GM12891 (cell line): ENCODE measurements at regions not wholly inside any gene's neighbourhood (a gene's known extent, or its start where the extent isn't known, plus 50 kb on each side); places are given as distances from the start of the nearest gene placed in this dataset.

Source experiments
- DNase-seq: peaks from one replicate; pipeline ENCODE4 v3.0.0; 2011; ENCODE audit warnings: low spot score; ENCODE audit not compliant: insufficient read length
- FAIRE-seq: peaks from 2 replicates; lab custom pipeline; 2011; peaks lifted over from hg19 to GRCh38; lab: Jason Lieb, UNC
- PAX5 ChIP-seq: IDR thresholded peaks from 2 replicates; pipeline ENCODE4 v1.6.1; 2011; ENCODE audit warnings: low read length, moderate library complexity, mild to moderate bottlenecking; ENCODE audit not compliant: insufficient read depth, severe bottlenecking
- POLR2A ChIP-seq: IDR thresholded peaks from 2 replicates; pipeline ENCODE4 v1.6.1; 2011; ENCODE audit warnings: low read depth, low read length, control low read depth
- POLR2AphosphoS5 ChIP-seq: IDR thresholded peaks from 2 replicates; pipeline ENCODE4 v1.6.1; 2011; ENCODE audit warnings: low read depth, low read length, control low read depth
- POU2F2 ChIP-seq: IDR thresholded peaks from 2 replicates; pipeline ENCODE4 v1.6.1; 2011; ENCODE audit warnings: low read depth, mild to moderate bottlenecking, control low read depth, low read length, moderate library complexity
- SPI1 ChIP-seq: IDR thresholded peaks from 2 replicates; pipeline ENCODE4 v1.6.1; 2011; ENCODE audit warnings: low read depth, low read length, control low read depth
- TAF1 ChIP-seq: IDR thresholded peaks from 2 replicates; pipeline ENCODE4 v1.6.1; 2011; ENCODE audit warnings: low read depth, low read length, control low read depth

DNA sequence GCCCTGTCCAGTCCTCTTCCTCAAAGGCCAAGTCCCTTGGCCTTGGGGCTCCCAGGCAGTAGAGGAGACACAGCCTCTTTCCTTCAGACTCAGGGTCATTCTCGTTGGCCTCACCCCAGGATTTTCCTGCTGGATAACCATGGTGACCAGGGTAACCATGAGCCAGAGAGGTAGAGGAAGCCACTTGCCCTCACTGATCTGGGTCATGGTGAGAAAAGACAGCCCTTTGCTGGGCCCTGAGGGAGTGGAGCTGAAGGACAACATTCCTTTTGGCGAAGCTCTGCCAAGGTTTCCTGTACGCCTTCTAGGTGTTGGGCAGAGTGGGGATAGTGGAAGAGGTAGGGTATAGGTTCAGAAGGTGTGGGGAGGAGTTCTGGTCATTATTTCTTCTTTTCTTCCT lies 53.1 kb upstream of the WNT4 start:
- no peak for TF ChIP-seq POLR2AphosphoS5
- TF ChIP-seq SPI1 = no peak
- TF ChIP-seq TAF1 = no peak
- TF ChIP-seq POU2F2 = no peak
- FAIRE-seq (no peak), DNase-seq (no peak)

DNA sequence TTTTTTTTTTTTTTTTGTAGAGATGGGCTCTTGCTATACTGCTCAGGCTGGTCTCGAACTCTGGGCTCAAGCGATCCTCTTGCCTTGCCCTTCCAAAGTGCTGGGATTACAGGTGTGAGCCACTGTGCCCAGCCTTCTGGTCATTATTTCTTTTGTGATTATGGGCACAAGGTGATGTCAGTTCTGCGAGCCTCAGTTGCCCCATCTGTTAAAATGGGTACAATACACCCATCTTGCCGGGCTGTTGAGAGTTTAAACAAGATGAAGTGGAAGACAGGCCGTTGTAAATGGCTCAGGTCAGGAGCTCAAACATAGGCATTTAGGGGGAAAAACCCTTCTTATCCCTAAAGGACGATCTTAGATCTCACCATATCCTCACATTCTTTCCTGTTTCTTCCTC lies 53.7 kb upstream of the WNT4 start:
- FAIRE-seq (no peak), DNase-seq (no peak)
- no peak for TF ChIP-seq POLR2AphosphoS5
- no peak for TF ChIP-seq SPI1
- no peak for TF ChIP-seq PAX5
- no peak for TF ChIP-seq POLR2A
- TF ChIP-seq POU2F2 = no peak
- no peak for TF ChIP-seq TAF1

DNA sequence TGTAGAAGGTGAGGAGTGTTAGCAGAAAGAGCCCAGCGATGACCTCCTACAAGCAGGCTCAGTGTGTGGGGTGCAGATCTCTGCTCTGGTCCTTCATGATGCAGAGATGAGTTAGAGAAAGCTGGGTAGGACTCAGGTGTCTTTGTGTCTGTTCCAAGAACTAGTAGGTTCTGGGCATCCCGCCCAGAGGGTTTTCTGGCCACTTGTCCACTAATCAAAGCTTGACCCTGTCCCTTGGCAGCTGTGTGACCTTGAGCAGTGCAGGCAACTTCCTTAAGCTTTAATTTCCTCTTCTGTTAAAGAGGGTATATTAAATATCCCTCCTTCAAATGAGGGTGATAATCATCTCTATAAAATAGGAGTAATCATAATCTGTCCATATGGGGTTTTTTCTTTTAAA lies 54.7 kb upstream of the WNT4 start:
- TF ChIP-seq SPI1 (no peak), POU2F2 (no peak), TAF1 (no peak), POLR2A (no peak)
- DNase-seq = no peak
- FAIRE-seq = no peak

DNA sequence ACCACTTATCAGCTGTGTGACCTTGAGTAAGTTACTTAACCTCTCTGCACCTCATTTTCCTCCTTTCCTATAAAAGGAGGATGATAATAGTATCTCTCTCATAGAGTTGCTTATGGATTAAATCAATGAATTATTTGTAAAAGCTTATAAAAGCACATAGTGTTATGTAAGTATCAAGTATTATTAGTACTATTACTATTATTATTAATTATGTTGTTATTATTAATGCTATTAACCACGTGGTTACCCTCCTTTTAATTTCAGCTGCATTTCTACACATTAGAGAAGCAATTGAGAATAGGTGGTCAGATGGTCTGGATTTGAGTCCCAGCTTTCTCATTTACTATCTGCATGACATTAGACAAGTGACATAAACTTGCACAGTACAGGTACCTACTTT lies 58.1 kb upstream of the WNT4 start:
- no peak for FAIRE-seq
- DNase-seq = no peak

DNA sequence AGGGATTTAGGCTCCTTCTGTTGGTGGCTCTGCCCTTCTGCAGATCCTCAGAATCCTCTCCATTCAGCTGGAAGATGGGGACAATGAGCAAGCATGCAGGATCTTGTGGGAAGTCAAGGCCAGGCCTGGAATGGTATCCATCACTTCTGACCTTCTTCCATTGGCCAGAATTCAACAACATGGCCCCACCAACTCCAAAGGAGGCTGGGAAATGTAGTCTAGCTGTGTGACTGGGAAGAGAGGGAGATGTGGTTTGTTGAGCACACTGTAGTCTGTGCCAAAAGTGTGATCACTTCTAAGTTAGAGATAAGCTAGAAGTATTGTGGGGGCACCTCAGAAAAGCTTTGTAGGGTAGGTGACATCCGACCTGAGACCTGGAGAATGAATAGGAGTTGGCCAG lies 60.4 kb upstream of the WNT4 start:
- TF ChIP-seq POU2F2 = no peak
- DNase-seq (no peak), FAIRE-seq (no peak)

More for the DNA sequence above, 58.1 kb upstream of the WNT4 start:
- no peak for TF ChIP-seq TAF1
- TF ChIP-seq POLR2A = no peak
- TF ChIP-seq POLR2AphosphoS5 = no peak
- TF ChIP-seq PAX5 = no peak
- TF ChIP-seq SPI1 = no peak
- TF ChIP-seq POU2F2 = no peak

DNA sequence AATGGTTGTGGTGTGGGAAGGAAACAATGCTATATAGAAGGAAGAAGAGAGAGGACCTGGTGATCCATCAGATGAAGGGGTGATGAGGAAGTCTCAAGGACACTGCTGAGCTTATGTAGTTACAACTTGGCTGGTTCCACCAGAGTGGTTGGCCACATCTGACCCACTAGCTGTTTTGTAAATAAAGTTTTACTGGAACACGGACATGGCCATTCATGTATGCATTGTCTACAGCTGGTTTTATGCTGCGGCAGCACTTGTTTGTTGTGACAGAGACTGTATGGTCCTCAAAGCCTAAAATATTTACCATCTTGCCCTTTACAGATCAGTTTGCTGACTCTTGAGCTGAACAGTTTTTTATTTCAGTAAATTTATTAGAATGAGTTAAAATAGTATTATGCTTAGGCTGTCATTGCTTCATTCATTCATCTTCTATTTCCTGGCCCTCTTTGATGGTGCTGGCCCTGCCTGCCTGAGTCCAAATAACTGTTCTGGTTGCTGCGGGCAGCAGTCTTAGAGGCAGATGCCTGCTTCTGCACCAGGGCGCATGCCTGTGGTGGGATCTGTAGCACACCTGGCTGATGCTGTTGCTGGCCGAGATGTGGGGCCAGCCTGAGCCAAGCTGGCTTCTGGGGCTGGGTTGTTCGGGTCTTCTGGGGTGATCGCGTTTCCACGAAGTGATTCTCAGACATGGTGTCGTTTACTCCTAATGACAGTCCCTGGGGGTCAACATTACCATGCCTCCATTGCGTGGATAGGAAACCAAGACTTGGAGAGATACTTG lies 61.4 kb upstream of the WNT4 start:
- DNase-seq (no peak), FAIRE-seq (no peak)
- TF ChIP-seq POLR2A = no peak
- TF ChIP-seq PAX5 = no peak
- no peak for TF ChIP-seq SPI1
- no peak for TF ChIP-seq POU2F2
- no peak for TF ChIP-seq POLR2AphosphoS5
- TF ChIP-seq TAF1 = no peak

DNA sequence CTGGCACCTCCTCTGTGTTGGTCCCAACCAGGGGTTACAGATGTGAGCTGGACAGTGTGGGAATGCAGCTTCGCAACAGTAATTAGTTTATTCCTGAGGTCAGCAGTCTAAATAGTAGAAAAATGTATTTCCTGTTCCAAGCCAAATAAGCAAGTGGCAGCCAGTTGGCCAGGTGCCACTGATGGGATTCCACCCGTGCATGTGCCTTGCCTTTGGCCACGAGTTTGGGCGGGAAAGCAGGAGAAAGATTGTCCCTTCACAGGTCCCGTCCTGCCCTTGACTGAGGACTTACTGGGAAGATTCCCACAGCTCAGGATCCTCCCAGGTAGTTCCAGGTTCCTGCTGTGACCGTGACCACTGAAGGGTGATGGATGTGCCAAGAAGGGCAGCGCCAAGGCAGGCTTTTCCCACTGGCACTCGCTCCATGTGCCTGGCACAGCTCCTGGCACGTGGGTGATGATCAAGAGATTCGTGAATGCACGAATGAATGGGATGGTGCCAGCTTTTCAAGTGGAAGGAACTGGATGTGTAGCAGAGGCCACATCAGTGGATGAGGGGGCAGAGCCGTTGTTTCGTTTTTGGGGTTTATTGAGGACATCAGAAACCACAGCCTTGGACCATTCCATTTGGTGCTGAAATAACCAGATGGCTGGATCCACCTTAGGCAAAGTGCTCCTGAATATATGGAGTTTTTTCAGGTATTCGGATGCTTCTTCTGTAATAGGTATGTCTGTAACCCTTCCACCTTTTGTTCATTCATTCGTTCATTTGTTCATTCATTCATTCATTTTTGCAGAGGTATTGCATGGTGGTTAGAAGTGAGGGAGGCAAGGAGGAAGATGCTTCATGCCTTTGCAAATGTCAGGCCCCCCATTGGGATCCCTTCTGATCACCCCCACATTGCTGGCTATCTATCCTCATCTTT lies 62.4 kb upstream of the WNT4 start:
- TF ChIP-seq POLR2AphosphoS5 (no peak), SPI1 (no peak), TAF1 (no peak)
- DNase-seq (no peak), FAIRE-seq (no peak)

DNA sequence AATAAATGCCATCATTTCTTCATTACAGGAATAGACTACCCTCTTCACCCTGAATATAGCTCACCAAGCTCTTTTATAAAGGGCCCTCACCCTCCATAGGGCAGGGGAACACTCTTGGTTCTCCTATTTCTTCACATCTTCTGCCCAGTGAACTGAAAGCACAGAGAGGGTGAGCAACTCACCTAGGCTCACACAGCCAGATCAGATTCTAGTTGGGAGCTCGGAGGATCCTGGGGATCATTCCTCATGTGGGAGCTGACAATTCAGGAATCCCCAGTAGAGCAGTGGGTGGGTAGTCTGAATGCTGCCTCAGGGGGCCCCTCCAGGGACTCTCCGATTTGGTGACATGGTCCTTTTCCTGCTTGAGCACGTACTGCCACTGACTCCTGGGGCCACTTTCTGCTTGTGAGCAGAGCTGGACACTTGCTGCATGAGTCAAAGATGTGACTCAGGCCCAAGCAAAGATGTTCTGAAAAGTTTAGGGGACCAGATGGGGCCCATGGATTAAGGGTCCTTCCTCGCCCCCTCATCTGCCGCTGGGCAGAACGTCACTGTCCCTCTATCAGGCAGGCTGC lies 63.7 kb upstream of the WNT4 start:
- DNase-seq (no peak), FAIRE-seq (no peak)
- TF ChIP-seq POU2F2 = no peak
- TF ChIP-seq PAX5 = no peak
- no peak for TF ChIP-seq POLR2A
- TF ChIP-seq POLR2AphosphoS5 = no peak
- TF ChIP-seq TAF1 = no peak
- TF ChIP-seq SPI1 = no peak

DNA sequence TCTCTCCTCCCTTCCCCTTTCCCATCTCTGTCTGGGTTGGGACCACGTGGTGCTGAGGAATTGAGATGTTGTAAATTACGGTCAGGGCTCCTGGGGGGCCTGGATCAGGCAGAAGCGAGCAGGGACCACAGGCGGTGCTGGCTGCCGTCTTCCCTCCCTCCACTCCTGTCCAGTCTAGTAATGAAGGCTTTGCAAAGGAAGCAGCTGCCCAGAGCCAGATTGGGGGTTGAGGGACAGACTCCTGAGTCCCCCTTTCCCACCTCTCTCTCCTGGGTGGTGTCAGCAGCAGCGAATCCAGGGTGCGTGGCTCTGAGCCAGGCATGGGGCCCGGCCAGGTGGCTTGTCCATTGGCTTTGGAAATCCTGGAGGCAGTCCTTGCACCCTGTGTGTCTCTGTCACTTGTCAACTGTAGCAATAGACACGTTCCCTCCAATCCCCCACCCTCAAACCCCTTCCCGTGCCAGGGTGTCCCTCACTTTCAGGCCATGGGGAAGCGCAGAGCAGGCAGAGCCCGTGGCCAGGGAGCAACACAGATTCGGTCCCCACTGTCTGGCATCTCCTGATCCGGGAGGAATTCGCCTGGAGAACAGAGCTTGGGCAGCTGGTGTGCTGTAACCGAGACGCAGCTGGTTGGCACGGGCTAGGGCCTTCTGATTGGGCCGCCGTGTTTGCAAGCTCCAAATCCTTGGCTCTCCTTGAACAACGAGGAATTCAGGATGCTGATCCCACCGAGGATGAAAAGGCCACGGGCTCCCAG lies 64.8 kb upstream of the WNT4 start:
- TF ChIP-seq POLR2A = no peak
- TF ChIP-seq POLR2AphosphoS5 = no peak
- no peak for TF ChIP-seq SPI1
- DNase-seq (no peak), FAIRE-seq (no peak)
